MM.1S (cell line): ENCODE measurements at regions not wholly inside any gene's neighbourhood (a gene's known extent, or its start where the extent isn't known, plus 50 kb on each side); places are given as distances from the start of the nearest gene placed in this dataset.

Source experiments
- DNase-seq: peaks from one replicate; pipeline ENCODE4 v3.0.0-alpha.2; 2015
- H2AFZ ChIP-seq: fragments of 300-600 bp; sonication (generic); 2 replicates; pipeline ENCODE4 v1.6.0; 2016; ENCODE audit warnings: antibody characterized with exemption, low read length
- H3F3A ChIP-seq: fragments of 300-600 bp; sonication (generic); 2 replicates; pipeline ENCODE4 v1.6.1; 2016; ENCODE audit warnings: mild to moderate bottlenecking, antibody characterized with exemption, low read length, moderate library complexity, mixed read lengths; ENCODE audit not compliant: insufficient read depth
- H3K27ac ChIP-seq: fragments of 300-600 bp; sonication (generic); 2 replicates; pipeline ENCODE4 v1.5.1; 2016; ENCODE audit warnings: mild to moderate bottlenecking, low read length
- H3K27me3 ChIP-seq: fragments of 300-600 bp; sonication (generic); replicated peaks from 2 replicates; pipeline ENCODE4 v1.6.0; 2016; ENCODE audit warnings: low read length; ENCODE audit not compliant: insufficient read depth
- H3K36me3 ChIP-seq: fragments of 300-600 bp; sonication (generic); replicated peaks from 2 replicates; pipeline ENCODE4 v1.6.1; 2016; ENCODE audit warnings: mild to moderate bottlenecking, low read length, mixed read lengths; ENCODE audit not compliant: insufficient read depth
- H3K4me1 ChIP-seq: fragments of 300-600 bp; sonication (generic); 2 replicates; pipeline ENCODE4 v1.6.1; 2016; ENCODE audit warnings: low read length, mixed read lengths
- H3K4me2 ChIP-seq: fragments of 300-600 bp; sonication (generic); 2 replicates; pipeline ENCODE4 v1.6.0; 2016; ENCODE audit warnings: low read depth, low read length
- H3K4me3 ChIP-seq: fragments of 300-600 bp; sonication (generic); 2 replicates; pipeline ENCODE4 v1.5.1; 2016; ENCODE audit warnings: low read length, mixed read lengths
- H3K79me2 ChIP-seq: fragments of 300-600 bp; sonication (generic); 2 replicates; pipeline ENCODE4 v1.6.1; 2016; ENCODE audit warnings: mixed run types, low read length, mixed read lengths
- H3K9ac ChIP-seq: fragments of 300-600 bp; sonication (generic); 2 replicates; pipeline ENCODE4 v1.6.1; 2016; ENCODE audit warnings: low read length, mixed read lengths
- H3K9me2 ChIP-seq: fragments of 300-600 bp; sonication (generic); replicated peaks from 2 replicates; pipeline ENCODE4 v1.6.1; 2016; ENCODE audit warnings: mild to moderate bottlenecking, low read length, mixed read lengths; ENCODE audit not compliant: insufficient read depth
- H3K9me3 ChIP-seq: fragments of 300-600 bp; sonication (generic); replicated peaks from 2 replicates; pipeline ENCODE4 v1.6.1; 2016; ENCODE audit warnings: mild to moderate bottlenecking, low read length, mixed read lengths; ENCODE audit not compliant: insufficient read depth
- H4K20me1 ChIP-seq: fragments of 300-600 bp; sonication (generic); 2 replicates; pipeline ENCODE4 v1.6.1; 2016; ENCODE audit warnings: mild to moderate bottlenecking, low read length, moderate library complexity, mixed read lengths; ENCODE audit not compliant: insufficient read depth
- CTCF ChIP-seq: fragments of 300-600 bp; sonication (generic); IDR thresholded peaks from 2 replicates; pipeline ENCODE4 v1.5.1; 2016; ENCODE audit warnings: antibody characterized with exemption, low read length, mixed read lengths
- EZH2 ChIP-seq: fragments of 300-600 bp; sonication (generic); optimal IDR thresholded peaks from 2 replicates; pipeline ENCODE3; 2017; ENCODE audit warnings: low read depth, mild to moderate bottlenecking, antibody characterized with exemption, low read length, mixed read lengths
- EZH2phosphoT487 ChIP-seq: fragments of 300-600 bp; sonication (generic); IDR thresholded peaks from 2 replicates; pipeline ENCODE4 v1.6.1; 2018; ENCODE audit warnings: antibody characterized with exemption, low read length

- H3K9me2 ChIP-seq: no peaks in the 10 kb centered on the region
- no peaks in the 10 kb centered on the region for H3K4me1 ChIP-seq
- H3K79me2 ChIP-seq: no peaks in the 10 kb centered on the region
- DNase-seq: no peak
- no peak for TF ChIP-seq EZH2
- no peak for TF ChIP-seq EZH2phosphoT487
- no peak for TF ChIP-seq CTCF
- no peaks in the 10 kb centered on the region for H3K36me3 ChIP-seq
- H3K27ac ChIP-seq: no peak overlapping the region
- H3K4me3 ChIP-seq: no peak overlapping the region
- no peaks in the 10 kb centered on the region for H3F3A ChIP-seq
- no peak overlapping the region for H3K4me2 ChIP-seq
- H3K9ac ChIP-seq: no peak overlapping the region
- H4K20me1 ChIP-seq: no peaks in the 10 kb centered on the region
- H3K9me3 ChIP-seq: no peaks in the 10 kb centered on the region
- H3K27me3 ChIP-seq: no peaks in the 10 kb centered on the region
- H2AFZ ChIP-seq: no peak overlapping the region
Observed at GRCh38 chr5:85077581-85077980, 692.9 kb upstream of the EDIL3 start.

- no peak overlapping the region for H3K4me2 ChIP-seq
- H3K4me1 ChIP-seq: no peaks in the 10 kb centered on the region
- H3K79me2 ChIP-seq: no peaks in the 10 kb centered on the region
- no peak overlapping the region for H2AFZ ChIP-seq
- DNase-seq: no peak
- H3K36me3 ChIP-seq: no peaks in the 10 kb centered on the region
- no peak overlapping the region for H3K4me3 ChIP-seq
- H3K27ac ChIP-seq: no peak overlapping the region
- H3K9ac ChIP-seq: no peak overlapping the region
- no peaks in the 10 kb centered on the region for H3K9me2 ChIP-seq
- no peaks in the 10 kb centered on the region for H4K20me1 ChIP-seq
- no peaks in the 10 kb centered on the region for H3K27me3 ChIP-seq
- H3K9me3 ChIP-seq: no peaks in the 10 kb centered on the region
- H3F3A ChIP-seq: no peaks in the 10 kb centered on the region
- no peak for TF ChIP-seq EZH2phosphoT487
- TF ChIP-seq EZH2: no peak
- TF ChIP-seq CTCF: no peak
Observed at GRCh38 chr5:85096421-85096820, 711.7 kb upstream of the EDIL3 start.

DNA sequence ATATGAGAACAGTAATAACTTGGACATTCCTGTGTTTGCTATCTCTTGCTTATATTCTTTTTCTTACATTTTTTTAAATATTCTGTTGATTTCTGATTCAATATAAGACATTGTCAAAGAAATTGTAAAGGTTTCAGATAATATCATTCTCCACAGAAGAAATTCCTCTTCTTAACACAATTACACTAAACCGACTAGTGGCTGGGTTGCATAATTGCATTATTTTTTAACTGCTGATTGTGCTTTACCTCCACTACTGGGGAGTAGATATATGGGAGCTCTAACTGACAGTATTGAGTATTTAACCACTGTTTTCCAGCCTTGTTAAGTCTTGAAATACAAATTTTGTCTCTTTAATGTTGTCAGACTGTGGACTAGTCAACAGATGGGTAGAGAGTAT is 723.8 kb upstream of the EDIL3 start:
- H3K27me3 ChIP-seq: no peaks in the 10 kb centered on the region
- H3F3A ChIP-seq: no peaks in the 10 kb centered on the region
- no peak overlapping the region for H2AFZ ChIP-seq
- no peak overlapping the region for H3K4me2 ChIP-seq
- no peaks in the 10 kb centered on the region for H3K4me1 ChIP-seq
- no peak for TF ChIP-seq EZH2
- TF ChIP-seq CTCF: no peak
- no peak for TF ChIP-seq EZH2phosphoT487
- H3K9ac ChIP-seq: no peak overlapping the region
- H3K9me3 ChIP-seq: no peaks in the 10 kb centered on the region
- no peaks in the 10 kb centered on the region for H4K20me1 ChIP-seq
- H3K9me2 ChIP-seq: no peaks in the 10 kb centered on the region
- H3K4me3 ChIP-seq: no peak overlapping the region
- no peak overlapping the region for H3K27ac ChIP-seq
- H3K36me3 ChIP-seq: no peaks in the 10 kb centered on the region
- no peak for DNase-seq
- no peaks in the 10 kb centered on the region for H3K79me2 ChIP-seq

GRCh38 chr5:85109616-85110015 is 724.9 kb upstream of the EDIL3 start:
- Histone ChIP-seq H3K79me2 (no peaks in the 10 kb centered on the region), H3K9me3 (no peaks in the 10 kb centered on the region), H3K4me3 (no peak overlapping the region), H3K27ac (no peak overlapping the region), H3K4me1 (no peaks in the 10 kb centered on the region), H3F3A (no peaks in the 10 kb centered on the region), H3K4me2 (no peak overlapping the region), H3K27me3 (no peaks in the 10 kb centered on the region), H4K20me1 (no peaks in the 10 kb centered on the region), H3K9me2 (no peaks in the 10 kb centered on the region), H3K36me3 (no peaks in the 10 kb centered on the region), H2AFZ (no peak overlapping the region), H3K9ac (no peak overlapping the region)
- TF ChIP-seq EZH2phosphoT487 (no peak), EZH2 (no peak), CTCF (no peak)
- DNase-seq: no peak
